OCI-LY7 (cell line): ENCODE measurements at regions not wholly inside any gene's neighbourhood (a gene's known extent, or its start where the extent isn't known, plus 50 kb on each side); places are given as distances from the start of the nearest gene placed in this dataset.

Experiments
- BruUV-seq: library from RNA; stranded (reverse); fragments of 400-500 nt; replicated peaks from 2 replicates; lab custom pipeline; 2021; lab: Mats Ljungman, UMichigan
- CTCF ChIA-PET: fragments of 300-600 bp; sonication (Branson Sonifier 250); formaldehyde crosslinking; loops from one replicate; lab custom pipeline; 2022; ENCODE audit warnings: antibody characterized with exemption; ENCODE audit not compliant: unreplicated experiment; lab: Charles Lee
- POLR2A ChIA-PET: fragments of 300-600 bp; sonication (Branson Sonifier 250); formaldehyde crosslinking; loops from one replicate; lab custom pipeline; 2022; ENCODE audit warnings: antibody characterized with exemption; lab: Charles Lee
- DNase-seq: peaks from one replicate; pipeline ENCODE4 v3.0.0-alpha.2; 2015; ENCODE audit warnings: low spot score
- H2AFZ ChIP-seq: fragments of 200-600 bp; sonication (generic), shearing (Covaris generic); 2 replicates; pipeline ENCODE4 v1.6.1; 2014; ENCODE audit warnings: mild to moderate bottlenecking, antibody characterized with exemption, low read length, moderate library complexity
- H3K27ac ChIP-seq: fragments of 200-600 bp; sonication (generic); 2 replicates; pipeline ENCODE4 v1.5.1; 2014; ENCODE audit warnings: mixed run types, low read depth, mild to moderate bottlenecking, moderate library complexity, low read length, inconsistent platforms; ENCODE audit not compliant: poor library complexity, severe bottlenecking
- H3K36me3 ChIP-seq: fragments of 200-600 bp; sonication (generic); 2 replicates; pipeline ENCODE4 v1.6.1; 2014; ENCODE audit warnings: mild to moderate bottlenecking, antibody characterized with exemption, low read length, moderate library complexity, mixed read lengths; ENCODE audit not compliant: insufficient read depth
- H3K4me1 ChIP-seq: fragments of 200-600 bp; sonication (generic); 2 replicates; pipeline ENCODE4 v1.5.1; 2014; ENCODE audit warnings: mild to moderate bottlenecking, low read length; ENCODE audit not compliant: insufficient read depth, poor library complexity, severe bottlenecking
- H3K4me2 ChIP-seq: fragments of 200-600 bp; sonication (generic); 2 replicates; pipeline ENCODE4 v1.6.1; 2014; ENCODE audit warnings: mild to moderate bottlenecking, low read length
- H3K4me3 ChIP-seq: fragments of 200-600 bp; sonication (generic); 2 replicates; pipeline ENCODE4 v1.5.1; 2014; ENCODE audit warnings: mild to moderate bottlenecking, low read depth, low read length; ENCODE audit not compliant: poor library complexity, severe bottlenecking
- H3K79me2 ChIP-seq: fragments of 200-600 bp; sonication (generic); 2 replicates; pipeline ENCODE4 v1.6.1; 2016; ENCODE audit warnings: low read depth, mild to moderate bottlenecking, low read length, moderate library complexity, mixed read lengths; ENCODE audit not compliant: insufficient read depth
- H3K9me2 ChIP-seq: fragments of 200-600 bp; sonication (generic); 2 replicates; pipeline ENCODE4 v1.6.1; 2016; ENCODE audit warnings: mild to moderate bottlenecking, low read length, mixed read lengths; ENCODE audit not compliant: insufficient read depth
- H3K9me3 ChIP-seq: fragments of 200-600 bp; sonication (generic); 2 replicates; pipeline ENCODE4 v1.6.1; 2014; ENCODE audit warnings: mild to moderate bottlenecking, mixed run types, low read length, mixed read lengths
- H4K20me1 ChIP-seq: fragments of 200-600 bp; sonication (generic); 2 replicates; pipeline ENCODE4 v1.6.1; 2014; ENCODE audit warnings: mild to moderate bottlenecking, antibody characterized with exemption, low read length, moderate library complexity, mixed read lengths; ENCODE audit not compliant: insufficient read depth
- EZH2phosphoT487 ChIP-seq: fragments of 200-600 bp; sonication (generic); IDR thresholded peaks from 2 replicates; pipeline ENCODE4 v1.6.1; 2018; ENCODE audit warnings: low read depth, borderline replicate concordance, mild to moderate bottlenecking, mixed run types, antibody characterized with exemption, low read length, moderate library complexity, mixed read lengths
- intact Hi-C: fragments of 100-400 bp; cut with micrococcal nuclease; formaldehyde crosslinking; loops from one replicate; pipeline ENCODE4 v1.10.0; 2022; ENCODE audit not compliant: unreplicated experiment
- TF ChIP-seq, protein P1 (sequence below): fragments of 200-600 bp; sonication (generic); conservative IDR thresholded peaks from 2 replicates; pipeline ENCODE4 v1.5.1; 2014; ENCODE audit warnings: mild to moderate bottlenecking, antibody characterized with exemption, low read length, moderate library complexity, mixed read lengths

DNA sequence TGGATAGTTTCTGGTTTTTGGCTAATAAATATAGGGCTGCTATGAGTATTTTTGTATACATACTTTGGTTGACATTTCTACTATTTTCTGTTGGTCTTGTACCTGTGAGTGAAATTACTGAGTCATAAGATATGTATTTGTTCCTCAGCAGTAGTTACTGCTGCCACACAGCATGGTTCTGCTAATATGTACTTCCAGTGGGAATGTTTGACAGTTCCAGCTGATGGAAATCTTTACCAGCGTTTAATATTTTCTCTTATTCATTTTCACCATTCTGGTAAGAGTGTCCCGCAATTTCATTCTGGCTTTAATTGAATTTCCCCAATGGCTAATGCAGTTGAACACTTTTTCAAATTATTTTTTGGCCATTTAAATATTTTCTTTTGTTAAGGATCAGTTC lies 57.9 kb upstream of the IL1R1 start:
- no TSS peak for BruUV-seq
- CTCF ChIA-PET: no interaction called here
- intact Hi-C loops: no loop called here
- no peaks in the 10 kb centered on the region for H4K20me1 ChIP-seq
- no peak for DNase-seq
- no peak overlapping the region for H3K4me2 ChIP-seq
- POLR2A ChIA-PET: no interaction called here
- H3K79me2 ChIP-seq: no peaks in the 10 kb centered on the region
- H3K27ac ChIP-seq: no peak overlapping the region
- H3K9me2 ChIP-seq: no peaks in the 10 kb centered on the region
- H2AFZ ChIP-seq: no peak overlapping the region
- H3K9me3 ChIP-seq: no peaks in the 10 kb centered on the region
- no peaks in the 10 kb centered on the region for H3K4me1 ChIP-seq
- H3K36me3 ChIP-seq: no peaks in the 10 kb centered on the region
- TF ChIP-seq, protein P1, sequence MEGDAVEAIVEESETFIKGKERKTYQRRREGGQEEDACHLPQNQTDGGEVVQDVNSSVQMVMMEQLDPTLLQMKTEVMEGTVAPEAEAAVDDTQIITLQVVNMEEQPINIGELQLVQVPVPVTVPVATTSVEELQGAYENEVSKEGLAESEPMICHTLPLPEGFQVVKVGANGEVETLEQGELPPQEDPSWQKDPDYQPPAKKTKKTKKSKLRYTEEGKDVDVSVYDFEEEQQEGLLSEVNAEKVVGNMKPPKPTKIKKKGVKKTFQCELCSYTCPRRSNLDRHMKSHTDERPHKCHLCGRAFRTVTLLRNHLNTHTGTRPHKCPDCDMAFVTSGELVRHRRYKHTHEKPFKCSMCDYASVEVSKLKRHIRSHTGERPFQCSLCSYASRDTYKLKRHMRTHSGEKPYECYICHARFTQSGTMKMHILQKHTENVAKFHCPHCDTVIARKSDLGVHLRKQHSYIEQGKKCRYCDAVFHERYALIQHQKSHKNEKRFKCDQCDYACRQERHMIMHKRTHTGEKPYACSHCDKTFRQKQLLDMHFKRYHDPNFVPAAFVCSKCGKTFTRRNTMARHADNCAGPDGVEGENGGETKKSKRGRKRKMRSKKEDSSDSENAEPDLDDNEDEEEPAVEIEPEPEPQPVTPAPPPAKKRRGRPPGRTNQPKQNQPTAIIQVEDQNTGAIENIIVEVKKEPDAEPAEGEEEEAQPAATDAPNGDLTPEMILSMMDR: no peak
- no peak overlapping the region for H3K4me3 ChIP-seq

DNA sequence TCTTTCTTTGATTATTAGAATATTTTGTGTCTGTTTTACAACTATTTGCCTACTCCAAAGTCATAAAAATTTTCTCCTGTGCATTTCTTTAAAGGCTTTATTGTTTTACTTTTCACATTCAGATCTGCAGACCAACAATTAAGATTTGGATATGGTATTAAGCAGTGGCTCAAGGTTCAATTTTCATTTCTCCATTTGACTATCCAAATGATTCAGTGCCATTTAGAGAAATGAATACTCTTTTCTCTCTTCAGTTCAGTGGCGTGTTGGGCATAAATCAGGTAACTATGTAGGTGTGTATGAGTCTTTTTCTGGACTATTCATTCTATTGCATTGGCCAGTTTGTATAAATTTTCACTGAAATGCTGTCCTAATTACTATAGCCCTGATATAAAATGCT lies 57.3 kb upstream of the IL1R1 start:
- H3K27ac ChIP-seq: no peak overlapping the region
- H3K9me3 ChIP-seq: no peaks in the 10 kb centered on the region
- ChIA-PET POLR2A (no interaction called here), CTCF (no interaction called here)
- intact Hi-C loops: no loop called here
- no peak overlapping the region for H3K4me3 ChIP-seq
- TF ChIP-seq EZH2phosphoT487: no peak
- TF ChIP-seq, protein P1: no peak
- H3K79me2 ChIP-seq: no peaks in the 10 kb centered on the region
- no TSS peak for BruUV-seq
- no peaks in the 10 kb centered on the region for H3K36me3 ChIP-seq
- H3K4me1 ChIP-seq: no peaks in the 10 kb centered on the region
- no peak for DNase-seq
- no peaks in the 10 kb centered on the region for H3K9me2 ChIP-seq
- H3K4me2 ChIP-seq: no peak overlapping the region
- H2AFZ ChIP-seq: no peak overlapping the region
- no peaks in the 10 kb centered on the region for H4K20me1 ChIP-seq

DNA sequence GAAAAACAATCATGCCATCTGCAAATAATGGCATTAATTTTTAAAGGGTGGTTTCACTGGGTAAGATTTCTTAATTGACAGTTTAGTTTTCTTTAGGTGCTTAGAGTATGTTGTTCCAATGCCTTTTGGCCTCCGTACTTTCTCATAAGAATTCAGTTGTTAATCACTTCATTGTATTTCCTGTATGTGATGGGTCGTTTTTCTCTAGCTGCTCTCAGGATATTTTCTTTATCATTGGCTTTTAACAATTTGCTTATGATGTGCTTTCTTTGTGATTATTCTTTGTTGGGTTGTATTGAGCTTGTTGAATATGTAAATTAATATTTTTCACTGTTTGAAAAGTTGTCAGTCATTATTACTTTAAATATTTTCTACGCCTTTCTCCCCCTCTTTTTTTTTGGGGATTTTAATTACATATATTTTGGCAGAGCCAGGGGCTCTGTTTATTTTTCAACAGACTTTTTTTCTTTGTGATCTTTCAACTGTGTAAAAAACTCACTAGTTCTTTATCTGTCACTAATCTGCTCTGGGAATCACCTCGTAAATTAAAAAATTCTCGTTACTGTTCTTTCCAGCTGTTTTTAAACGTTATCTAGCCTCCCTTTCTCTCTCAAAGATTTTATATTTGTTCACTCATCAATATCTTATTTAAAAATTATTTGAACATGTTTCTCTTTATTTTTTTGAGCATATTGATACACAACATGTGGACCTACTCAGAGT lies 56.2 kb upstream of the IL1R1 start:
- Histone ChIP-seq H3K27ac (no peak overlapping the region), H3K9me2 (no peaks in the 10 kb centered on the region), H2AFZ (no peak overlapping the region), H3K4me3 (no peak overlapping the region), H4K20me1 (no peaks in the 10 kb centered on the region), H3K4me1 (no peaks in the 10 kb centered on the region), H3K4me2 (no peak overlapping the region), H3K9me3 (no peaks in the 10 kb centered on the region), H3K36me3 (no peaks in the 10 kb centered on the region), H3K79me2 (no peaks in the 10 kb centered on the region)
- TF ChIP-seq, protein P1: no peak
- no peak for TF ChIP-seq EZH2phosphoT487
- intact Hi-C loops: no loop called here
- BruUV-seq: no TSS peak
- POLR2A ChIA-PET: interaction anchor here (0.6 kb wide), 1 partner anchor 15 kb away, joined by 3 read pairs; no protein-coding TSS in a partner anchor
- DNase-seq: no peak
- CTCF ChIA-PET: no interaction called here
